GM21576 (cell line): ENCODE measurements at regions not wholly inside any gene's neighbourhood (a gene's known extent, or its start where the extent isn't known, plus 50 kb on each side); places are given as distances from the start of the nearest gene placed in this dataset.

ENCODE experiments used
- ATAC-seq: cut with Tn5 transposase; IDR thresholded peaks from one replicate; pipeline ENCODE4 v1.9.1; 2021; ENCODE audit warnings: mild to moderate bottlenecking, moderate library complexity; ENCODE audit not compliant: unreplicated experiment

DNA sequence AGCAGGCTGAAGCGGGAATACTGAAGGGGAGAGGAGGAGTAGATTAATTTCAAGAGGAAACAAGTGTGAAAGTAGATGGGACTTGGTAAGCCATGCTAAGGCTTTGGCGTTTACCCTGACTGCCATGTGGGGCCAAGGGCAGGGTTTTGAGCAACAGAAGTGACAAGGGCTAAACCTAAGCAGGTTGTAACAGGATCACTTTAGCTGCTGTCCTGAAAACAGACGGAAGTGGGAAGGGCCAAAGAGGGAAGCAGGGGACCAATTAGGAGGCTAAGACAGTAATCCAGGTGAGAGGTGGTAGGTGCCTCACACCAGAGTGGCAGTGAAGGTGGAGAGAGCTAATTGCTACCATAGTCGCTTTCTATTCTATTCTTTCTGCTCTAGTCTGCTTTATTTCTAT is 166.5 kb downstream of the PJA1 start:
- ATAC-seq = no peak

DNA sequence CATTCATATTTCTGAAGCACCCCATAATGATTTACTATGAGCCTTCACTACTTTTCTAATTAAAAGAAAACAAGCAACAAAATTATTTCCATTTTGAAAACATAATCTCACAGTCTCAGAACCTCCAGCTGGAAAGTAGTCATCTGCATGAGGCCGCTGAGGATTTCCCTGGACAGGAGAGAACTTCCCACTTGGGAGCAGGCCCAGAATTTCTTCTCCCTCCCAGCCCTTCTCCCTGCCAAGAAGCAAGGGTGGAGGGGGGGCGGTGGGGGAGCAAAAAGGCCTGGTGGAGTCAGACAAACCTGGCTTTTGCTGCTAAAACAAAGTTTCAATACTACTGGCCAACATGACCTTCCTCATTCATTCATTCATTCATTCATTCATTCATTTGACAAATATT is 167.3 kb downstream of the PJA1 start:
- no peak for ATAC-seq

DNA sequence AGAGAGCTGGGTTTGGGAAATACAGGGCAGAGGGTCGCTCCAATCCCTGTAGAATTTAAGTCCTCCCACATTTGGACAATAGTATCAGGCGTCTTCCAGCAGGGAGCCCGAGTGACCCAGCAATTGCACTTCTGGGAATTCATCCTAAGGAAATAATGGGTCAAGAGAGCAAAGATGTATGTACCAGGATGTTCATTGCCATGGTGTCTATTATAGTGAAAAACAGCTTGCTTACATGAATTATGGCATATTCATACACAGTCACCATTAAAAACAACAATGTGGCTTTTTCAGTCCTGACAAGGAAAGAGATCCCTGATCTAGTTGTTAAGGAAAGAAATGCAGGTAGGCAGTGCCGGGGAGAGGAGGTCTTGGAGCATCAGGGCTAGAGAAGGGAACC is 167.7 kb downstream of the PJA1 start:
- ATAC-seq = no peak

DNA sequence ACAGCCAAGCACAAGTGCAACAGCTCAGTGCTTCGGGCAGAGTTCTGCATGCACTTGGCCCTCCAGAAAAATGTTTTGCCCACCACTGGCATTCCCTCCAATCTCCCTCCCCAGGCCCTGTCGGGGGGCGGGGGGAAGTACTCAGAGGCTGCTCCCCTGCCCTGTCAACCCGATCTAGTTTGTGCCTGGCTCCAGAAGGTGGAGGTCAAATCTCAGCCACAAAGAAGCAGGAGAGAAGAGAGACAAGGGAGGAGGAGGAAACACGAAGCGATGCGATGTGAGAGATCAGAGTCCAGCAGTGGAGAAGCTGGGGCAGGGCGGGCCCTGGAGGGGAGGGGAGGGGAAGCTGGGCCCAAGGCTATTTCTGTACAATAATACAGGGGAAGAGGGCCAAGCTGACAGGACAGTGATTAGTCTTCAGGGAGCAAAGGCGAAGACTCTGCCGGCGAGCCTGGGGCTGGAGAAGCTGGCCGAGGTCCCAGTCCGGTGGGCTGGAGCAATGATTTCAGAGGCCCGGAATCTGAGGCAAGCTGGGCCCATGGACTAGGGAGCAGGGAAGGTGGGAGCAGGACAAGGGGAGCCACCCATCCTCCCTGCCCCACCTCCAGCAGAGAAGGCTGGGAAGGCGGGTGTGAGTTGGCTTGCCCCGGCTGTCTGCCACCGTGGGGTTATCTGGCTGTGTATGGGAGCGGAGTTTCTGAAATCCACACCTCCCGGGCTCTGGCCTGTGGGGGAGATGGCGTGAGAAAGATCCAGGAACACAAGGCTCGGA is 167.1 kb downstream of the EFNB1 start:
- no peak for ATAC-seq

DNA sequence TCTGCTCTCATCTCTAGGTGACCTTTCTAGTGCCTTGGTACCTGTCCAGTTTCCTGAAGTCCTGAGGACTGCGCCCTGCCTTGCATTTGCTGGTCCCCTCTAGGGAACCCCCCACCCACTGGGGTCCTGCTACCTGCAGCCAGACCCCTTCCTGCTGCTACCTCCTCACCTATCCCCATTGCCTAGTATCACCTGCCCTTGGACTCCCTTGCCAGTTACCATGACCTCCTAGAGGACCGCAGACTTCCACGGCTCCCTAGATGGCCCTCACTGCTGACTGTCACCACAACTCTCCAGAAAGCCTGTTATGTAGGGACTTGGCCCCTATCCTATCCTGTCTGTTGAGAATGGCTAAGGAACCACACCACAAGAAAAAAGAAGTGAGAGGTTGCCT is 166.6 kb downstream of the EFNB1 start:
- ATAC-seq = no peak

DNA sequence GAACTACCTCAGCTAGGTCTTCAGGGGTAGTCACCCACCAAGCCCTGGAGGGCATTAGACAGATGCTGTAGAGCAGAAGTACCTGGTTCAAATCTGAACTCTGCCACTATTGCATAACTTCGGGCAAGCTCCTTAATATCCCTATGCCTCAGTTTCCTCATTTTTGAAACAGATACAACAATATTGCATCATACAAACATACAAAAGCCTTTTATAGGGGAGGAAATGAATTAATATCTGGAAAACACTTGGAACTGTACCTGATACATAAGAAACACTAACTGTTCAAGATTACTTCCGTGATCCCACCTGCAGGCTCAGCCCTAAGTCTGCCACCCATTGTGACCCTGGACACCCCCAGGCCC is 166.1 kb downstream of the EFNB1 start:
- ATAC-seq = no peak

DNA sequence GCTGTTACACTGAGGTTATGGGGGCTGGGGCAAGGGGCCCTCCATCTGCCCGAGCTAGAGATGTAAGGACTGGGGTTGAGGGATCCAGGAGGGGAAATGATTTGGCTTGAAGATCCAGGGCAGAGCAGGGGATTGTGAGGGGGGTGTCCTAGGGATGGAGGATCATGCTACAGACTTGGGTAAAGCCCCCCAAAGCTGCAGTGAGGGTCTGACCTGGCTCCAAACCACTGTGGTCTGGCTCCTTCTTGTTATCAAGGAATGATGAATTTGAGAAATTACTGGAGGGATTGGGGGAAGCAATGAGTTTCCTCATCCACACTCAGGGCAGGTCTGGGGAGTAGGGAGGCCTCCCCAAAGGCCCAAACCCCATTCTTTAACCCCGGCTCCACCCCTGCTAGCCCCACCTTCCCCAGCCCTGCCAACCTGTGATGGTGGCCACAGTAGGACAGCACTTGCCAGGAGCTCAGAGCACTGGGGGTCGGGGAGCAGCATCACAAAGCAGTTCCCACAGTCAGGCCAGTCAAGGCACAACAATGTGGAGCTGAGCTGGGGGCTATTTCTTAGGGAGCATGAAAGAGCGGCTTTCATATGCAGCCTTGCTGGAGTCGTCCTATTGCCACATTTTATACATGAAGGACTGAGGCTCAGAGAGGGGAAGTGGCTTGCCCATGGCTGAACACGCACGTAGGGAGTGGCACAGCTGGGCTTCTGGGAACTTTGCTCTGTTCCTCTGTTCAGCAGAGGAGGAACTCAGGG is 165.5 kb downstream of the EFNB1 start:
- ATAC-seq = no peak

DNA sequence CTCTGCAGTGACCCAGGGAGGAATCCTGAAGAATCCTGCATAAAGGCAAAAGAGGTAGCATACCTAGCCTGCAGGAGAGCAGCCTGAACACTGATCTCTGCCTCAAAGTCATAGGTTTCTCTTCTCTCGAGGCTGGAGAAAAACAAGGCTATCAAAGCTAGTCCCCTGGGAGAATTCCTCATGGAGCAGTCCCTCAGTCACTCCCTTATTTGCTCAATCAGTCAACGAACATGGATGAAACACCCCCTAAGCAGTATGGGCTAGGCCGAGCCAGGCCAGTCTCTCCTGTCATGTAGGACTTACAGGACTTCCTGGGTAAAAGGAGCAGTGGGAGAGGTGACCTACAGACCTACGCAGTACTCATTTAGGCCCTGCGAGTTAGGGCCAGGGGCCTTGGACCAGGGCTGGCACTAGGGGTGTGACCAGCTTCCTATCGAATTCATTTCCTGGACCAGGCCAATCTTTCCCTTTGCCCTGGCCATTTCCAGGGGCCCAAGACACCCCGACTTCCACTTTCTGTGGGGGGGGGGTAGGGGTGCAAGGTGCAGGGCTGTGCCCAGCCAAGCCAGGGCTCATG is 164.1 kb downstream of the EFNB1 start:
- no peak for ATAC-seq

DNA sequence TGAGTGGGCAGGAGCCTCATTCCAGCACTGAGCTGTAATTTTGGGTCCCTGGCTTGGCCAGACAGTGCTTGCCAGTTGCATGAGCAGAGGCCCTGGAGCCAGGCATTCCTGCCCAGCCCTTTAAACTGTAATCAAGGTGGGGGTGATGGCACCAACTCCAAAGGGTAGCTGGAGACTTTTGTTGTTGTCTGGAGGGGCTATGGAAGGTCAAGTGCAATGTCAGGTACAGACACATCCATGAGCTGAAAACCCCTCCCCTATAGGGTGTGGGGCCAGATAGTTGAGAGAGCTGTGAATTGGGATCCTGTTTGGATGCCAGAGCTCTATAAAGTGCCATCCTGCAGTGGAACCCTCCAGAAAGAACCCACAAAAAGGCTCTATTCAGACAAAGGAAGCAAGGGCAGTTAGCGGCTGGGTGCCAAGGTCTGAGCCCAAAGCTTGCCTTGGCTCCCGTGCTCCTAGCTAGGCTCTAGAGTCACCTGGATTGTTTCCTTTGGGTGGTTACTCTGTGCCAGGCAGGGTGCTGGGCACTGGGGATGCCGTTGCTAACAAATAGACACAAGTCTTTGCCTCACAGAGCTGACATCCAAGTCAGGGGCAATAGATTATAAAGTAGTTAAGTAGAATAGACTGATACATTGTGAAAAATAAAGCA is 163.0 kb downstream of the EFNB1 start:
- ATAC-seq = no peak

DNA sequence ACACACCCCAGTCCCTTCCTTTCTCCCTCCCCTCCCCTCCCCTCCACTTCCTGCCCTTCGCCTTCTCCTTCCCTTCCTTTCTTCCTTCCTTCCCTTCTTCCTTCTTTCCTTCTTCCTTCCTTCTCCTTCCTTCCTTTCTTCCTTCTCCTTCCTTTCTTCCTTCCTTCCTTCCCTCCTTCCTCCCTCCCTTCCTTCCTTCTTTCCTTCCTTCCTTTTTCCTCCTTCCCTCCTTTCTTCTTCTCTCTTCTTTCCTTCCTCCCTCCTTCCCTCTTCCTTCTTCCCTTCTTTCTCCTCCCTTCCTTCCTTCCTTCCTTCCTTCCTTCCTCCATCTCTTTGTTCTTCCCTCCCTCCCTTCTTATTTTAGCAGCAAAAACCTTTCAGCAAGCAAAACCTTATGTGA is 162.1 kb downstream of the EFNB1 start:
- ATAC-seq = no peak

DNA sequence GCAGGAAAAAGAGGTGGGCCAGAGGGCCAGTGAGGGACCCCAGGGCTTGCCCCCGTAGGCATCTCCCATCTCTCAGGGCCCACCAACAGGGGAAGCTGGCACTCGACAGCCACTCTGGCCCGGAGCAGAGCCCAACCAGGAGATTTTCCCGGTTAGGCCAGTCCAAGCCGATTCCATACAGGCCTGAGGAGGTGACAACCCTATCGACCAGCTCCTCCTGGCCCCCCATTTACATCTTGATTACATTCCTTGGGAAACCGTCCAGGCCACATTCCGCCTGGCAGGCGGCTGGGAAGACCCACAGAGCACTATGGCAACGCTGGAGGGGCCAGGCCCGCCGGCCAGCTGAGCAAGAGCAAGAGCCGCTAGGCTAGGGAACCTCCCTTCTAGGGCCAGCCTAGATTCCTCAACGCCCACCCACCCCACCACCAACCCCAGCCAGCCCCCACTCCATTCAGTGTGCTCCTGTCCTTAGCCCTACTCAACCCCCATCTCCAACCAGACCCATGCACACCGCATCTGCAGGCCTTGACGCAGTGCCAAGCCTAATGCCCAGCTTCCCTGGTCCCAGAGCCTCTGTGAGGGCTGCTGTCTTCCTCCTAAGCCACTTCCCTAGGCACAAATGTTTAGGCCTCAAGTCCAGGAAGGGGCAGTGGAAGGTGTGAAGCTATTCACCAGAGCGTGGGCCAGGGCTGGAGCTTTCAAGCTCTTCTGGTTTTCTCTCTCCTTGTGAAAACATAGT is 161.2 kb downstream of the EFNB1 start:
- no peak for ATAC-seq

DNA sequence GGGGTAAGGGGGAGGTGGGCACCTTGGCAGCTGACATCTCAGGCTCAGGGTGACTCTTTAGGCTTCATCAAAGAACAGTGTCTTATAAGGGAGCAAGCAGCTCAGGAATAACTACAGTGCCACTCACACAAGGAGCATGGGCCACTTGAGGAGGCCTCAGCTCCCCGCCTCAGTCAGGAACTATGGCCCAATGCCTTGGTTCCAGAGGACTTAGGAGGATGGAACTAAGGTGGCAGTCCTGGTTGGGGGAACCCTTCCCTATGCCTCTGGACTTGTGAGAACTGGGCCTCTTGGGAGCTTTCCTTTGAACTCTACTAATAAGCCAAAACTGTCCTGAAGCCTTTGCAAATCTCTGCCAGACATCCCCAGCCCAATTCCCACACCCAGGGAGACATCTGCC is 160.6 kb downstream of the EFNB1 start:
- ATAC-seq = no peak

DNA sequence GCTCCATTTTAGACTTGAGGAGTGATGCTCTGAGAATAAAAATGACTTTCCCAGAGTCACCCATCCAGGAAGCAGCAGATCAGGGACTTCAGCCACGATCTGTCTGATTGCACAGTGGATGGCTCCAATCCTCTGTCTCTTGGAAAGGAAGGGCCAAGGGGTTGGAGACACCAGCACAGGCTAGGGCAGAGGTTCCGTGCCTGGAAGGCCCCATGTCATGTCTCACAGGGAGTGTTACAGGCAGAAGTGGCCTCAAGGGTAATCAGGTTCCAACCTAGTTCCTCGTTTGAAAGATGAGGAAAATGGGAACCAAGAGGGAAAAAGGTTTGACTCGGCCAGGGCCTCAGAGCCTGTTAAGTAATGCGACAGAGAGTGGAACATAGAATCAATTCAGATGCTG is 160.0 kb downstream of the EFNB1 start:
- no peak for ATAC-seq

DNA sequence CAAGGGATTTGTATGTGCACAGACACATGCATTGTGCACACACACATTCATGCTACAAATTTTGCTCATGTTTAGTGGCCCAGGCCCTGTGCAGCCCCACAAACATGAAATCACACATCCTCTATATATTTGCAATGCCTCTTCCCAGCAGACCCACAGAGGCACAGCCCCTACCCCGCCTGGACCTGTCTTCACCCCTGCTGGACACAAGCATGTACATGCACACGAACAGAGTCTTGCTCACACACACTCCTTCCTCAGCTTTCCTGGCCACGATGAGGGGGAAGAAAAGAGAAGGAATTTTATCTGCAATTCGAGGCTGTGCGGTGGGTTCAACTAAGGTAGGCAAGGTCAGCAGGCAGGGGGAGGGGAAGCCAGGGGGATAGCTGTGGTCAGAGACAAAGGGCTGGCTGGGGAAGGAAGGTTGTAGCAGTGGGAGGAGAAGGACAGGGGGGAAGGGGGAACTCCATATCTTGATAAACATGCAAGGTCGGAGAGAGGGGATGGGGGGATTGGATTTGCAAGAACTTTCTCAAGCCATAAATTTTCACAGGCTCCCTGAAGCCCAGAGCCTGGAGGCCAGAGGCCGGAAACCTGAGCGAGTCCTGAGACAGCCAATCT is 156.4 kb downstream of the EFNB1 start:
- no peak for ATAC-seq

DNA sequence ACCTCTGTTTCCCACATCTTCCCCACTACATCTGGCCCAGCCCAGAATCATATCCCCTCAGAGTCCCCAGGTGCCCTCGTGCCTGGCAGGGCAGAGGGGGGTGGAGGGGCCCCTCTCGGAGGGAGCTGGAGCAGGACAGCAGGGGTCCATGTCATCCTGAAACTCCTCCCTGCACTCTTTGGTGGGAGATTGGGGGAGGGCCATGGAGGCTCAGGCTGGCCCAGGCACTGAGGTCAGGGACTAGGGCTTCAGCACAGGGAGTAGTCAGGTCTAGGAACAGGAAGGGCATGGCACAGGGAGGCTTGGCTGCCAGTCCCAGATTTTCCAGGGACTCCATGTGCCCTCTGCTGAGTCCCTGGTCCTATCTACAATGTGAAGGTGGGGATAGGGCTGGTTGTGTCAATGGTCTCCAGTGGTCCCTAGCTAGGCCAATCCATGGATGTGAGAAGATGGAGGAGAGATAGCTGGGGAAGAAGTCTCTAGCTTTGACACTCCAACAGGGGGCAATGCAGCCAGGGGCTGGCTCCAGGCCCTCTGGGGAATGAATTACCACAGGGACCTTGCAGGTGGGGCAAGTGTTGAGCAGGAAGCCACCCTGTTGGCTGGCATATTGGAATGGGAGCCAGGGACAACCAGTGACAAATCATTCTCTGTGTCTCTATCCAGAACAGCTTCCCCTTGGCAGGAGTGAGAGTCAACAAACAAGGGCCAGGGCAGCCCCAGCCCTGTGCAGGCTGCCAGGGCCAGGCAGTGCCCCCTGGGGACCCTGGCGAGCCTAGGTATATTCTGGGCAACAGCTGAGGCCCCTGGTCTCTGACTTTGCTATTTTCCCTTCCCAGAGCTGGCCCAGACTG is 154.4 kb downstream of the EFNB1 start:
- ATAC-seq = no peak

DNA sequence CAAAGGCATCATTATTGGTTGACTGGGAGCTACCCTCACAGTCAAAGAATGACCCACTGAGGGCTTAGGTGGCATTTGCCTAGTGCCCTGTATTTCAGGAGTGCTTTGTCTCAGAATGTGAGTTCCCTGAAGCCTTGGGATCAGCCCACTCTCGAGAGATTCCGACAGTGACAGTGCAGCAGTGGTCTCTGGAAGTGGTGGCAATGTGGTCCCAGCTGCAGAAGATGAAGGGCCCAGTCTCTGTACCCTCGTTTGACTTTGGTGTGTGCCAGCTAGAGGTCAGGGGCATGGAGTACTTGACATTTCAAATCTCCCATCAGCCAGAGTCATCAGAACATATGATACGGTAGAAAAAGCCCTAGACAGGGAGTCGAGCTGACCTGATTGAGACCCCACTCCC is 153.7 kb downstream of the EFNB1 start:
- ATAC-seq = no peak

DNA sequence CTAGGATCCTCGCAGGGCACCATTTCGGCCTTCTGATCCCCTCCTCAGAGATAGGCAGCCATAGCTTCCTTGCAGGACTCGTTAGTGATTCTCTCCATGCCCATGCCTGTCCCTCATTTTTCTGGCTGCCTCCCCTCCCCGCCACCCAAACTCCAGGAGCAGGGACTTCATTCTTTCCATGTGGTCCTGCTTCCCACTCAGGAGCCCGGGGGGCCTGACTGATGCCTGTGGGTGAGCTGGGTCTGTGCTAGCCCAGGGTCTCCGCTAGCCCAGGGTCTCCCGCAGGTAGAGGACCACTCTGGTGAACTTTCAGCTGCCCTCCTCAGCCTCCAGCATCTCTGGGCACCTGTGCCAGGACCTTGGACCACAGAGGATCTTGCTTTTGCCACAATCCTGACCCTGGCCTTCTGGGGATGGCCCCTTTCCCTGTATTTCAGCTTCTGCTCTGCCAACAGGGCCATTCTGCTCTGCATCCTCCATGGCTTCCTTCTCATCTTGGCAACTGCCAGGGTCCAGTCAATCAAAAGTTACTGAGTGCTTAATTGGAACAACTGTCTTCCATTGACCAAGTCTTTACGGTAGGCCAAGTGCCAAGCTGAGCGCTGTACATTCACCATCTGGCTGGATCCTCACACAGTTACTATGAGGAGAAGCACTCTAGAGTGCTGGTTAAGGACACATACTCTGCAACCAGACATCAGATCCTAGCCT is 152.2 kb downstream of the EFNB1 start:
- ATAC-seq = no peak

DNA sequence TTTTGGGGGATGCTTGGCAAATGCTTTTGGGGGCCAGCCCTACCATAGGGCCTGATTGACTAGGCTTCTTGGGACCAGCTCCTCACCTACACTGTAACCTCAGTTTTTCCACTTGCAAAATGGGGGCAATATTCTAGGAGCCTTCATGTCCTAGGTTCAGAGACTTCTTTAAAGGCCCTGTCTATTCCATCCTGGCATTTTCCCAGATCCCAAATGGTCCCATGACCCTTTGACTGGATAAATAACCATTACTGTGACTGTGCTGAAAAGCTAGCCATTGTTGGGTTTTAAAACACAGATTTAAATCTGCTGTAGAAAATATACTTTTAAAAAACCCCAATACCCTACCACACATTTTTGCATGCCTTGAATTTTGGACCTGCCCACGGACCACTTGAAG is 149.8 kb downstream of the EFNB1 start:
- ATAC-seq = no peak

DNA sequence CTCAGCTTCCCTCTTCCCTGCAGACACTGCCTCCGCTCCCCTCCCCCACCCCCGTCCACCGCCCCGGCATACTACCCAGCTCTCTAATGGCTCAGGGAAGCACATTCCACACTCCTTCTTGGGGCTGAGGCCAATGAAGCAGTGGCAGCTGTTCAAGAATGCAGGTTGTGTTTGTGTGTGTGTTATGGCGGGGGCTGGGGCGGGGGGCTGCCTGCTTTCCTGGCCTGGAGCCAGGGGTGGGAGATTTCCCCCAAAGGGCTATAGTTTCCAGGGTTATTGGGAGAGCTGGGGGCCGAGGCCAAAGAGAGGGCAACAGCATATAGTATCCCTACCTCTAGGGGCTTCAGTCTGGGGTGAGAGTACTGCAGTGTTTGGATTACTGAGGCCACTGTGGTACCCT is 149.4 kb downstream of the EFNB1 start:
- no peak for ATAC-seq
